ENCODE measurements at regions not wholly inside any gene's neighbourhood (a gene's known extent, or its start where the extent isn't known, plus 50 kb on each side); places are given as distances from the start of the nearest gene placed in this dataset.
A peak's percentile ranks its signal among the peaks of the same experiment; 100 is the strongest.

GRCh38 chr7:17516771-17517170 is 218.3 kb downstream of the AHR start:
- DNase-seq (ENCODE audit: low read depth in 2 of 2) = peak in 1 of 2 donors; percentile 6

DNA sequence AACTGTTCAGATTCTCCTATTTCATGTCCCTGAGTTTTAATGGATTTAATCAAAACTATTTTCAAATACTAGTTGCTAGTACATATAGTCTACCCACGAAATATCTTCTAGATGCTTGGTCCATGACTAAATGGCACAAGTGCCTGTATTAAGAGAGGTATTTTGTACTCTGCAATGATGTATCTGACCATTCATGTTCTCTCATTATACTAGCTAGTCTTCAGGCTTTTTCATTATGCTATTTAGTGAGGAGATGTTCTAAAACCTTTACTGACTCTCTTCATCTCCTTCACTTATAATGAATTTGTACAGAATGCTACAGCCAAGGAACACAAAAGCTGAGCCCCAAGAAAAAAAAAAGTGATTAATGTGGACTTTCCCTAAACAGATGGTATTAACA is 222.5 kb downstream of the AHR start:
- DNase-seq (ENCODE audit: low read depth in 2 of 2) = peak in 1 of 2 donors; percentile 30

DNA sequence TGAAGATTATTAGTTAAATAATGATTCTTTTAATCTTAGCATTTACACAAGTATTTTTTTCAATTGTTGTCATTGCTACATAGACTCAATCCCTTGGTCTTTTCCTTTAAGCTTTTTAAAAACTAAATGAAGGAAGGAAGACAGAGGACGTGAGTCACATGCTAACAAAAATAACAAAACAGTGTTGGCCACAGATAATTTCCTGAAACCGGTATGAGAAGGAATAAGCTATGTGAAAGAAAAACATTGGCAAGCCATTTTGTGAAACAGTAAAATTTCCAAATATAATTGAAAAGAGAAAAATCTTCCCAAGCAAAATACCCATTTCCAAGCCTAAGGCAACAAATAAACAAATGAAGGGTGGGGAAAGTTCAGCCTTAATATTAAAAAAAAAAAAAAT is 223.0 kb downstream of the AHR start:
- DNase-seq (ENCODE audit: low read depth in 2 of 2) = peak; percentile 88 to 92

DNA sequence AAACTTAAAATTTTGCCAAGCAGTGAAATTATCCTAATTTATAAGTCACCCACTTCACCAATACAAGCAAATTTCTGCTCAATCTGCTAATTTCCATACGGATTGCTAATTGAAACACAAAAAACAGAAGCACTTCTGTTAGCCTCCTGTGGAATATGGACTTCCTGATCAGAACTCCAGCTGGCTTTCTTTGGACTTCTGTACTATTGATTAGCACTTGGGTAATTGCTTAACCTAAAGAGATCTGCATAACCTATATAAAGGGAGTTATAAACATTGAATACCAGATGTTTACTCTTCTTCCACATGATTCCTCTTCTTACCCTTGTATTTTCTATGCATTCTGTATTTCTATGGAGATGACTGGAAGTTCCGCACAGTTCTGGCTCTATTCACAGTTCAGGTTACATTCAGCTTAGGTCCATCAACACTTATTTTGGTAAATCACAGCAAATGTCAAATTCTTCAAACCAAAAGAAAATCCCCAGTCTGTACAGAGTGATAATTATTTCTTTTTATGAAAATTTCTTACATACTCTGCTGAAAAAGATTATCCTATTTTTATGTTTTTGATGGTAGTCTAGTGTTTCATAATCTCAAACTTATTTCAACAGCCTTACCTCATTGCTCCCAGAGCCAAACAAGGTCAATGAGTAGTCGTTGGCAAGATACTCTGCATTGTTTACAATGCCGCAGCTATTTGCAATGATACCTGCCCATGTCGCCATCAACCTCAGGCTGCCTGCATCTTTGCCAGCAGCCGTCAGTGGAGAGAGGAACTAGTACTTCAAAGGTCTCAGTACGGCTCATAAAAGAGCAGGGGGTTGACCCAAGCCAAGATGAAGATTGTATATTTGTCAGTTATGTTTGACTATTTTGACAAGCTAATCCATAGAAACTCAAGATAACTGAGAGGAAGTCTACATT is 225.6 kb downstream of the AHR start:
- peak; percentile 26 to 60 for DNase-seq (ENCODE audit: low read depth in 2 of 2)

DNA sequence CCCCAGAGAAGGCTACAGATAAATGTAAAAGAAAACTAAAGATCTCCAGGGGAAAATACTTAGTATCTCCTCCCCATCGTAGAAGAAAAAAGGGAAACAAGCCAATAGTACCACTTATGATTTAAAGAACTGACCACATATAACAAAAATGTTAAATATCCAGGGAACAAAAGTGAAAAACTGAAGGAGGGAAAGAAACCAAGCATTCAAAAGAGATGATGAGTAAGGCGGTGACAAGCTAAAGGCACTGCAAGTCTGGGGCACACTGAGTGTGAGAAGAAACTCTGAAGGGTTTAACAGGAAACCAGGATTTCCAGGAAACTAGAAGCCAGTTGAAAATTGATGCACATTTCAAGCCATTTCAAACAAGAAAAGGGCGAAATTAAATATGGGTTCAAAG is 226.3 kb downstream of the AHR start:
- DNase-seq (ENCODE audit: low read depth in 2 of 2) = peak in 1 of 2 donors; percentile 11

DNA sequence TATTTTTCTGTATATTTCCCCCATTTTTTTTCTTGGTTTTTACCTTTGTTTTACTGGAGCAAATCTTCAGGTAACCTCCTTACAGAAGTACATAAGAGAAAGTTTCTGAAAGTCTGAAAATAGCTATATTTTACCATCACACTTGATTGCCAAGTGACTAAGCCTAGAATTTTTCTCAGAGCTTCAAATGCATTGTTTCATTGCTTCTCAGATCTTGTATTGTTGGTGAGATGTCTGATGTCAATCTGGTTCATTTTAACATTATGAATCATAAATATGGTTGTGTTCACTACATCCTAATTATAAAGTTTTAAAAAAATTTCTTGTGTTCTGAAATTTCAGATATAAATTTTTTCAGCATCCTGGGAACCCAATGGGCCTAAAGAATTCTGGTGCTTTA is 228.2 kb downstream of the AHR start:
- peak in 1 of 2 donors; percentile 24 for DNase-seq (ENCODE audit: low read depth in 2 of 2)

DNA sequence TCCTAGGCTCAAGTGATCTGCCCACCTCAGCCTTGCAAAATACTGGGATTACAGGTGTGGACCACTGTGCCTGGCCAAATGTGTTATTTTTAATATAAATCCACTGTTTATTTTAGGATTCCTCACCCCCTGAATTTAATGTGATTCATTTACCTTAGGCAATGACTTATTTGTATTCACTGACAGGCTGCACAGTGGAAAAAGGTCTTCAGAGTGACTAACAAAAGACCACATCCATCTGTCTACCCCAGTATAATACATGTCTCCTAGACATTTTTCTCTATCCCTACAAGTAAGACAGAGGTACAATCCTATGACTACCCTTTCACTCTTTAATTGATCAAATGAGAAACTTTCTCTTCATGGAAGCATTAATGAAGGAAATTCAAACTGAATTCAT is 230.2 kb downstream of the AHR start:
- DNase-seq (ENCODE audit: low read depth in 2 of 2) = no peak

GRCh38 chr7:17530244-17530643 is 231.8 kb downstream of the AHR start:
- no peak for DNase-seq (ENCODE audit: low read depth in 2 of 2)

GRCh38 chr7:17530741-17531421 is 232.4 kb downstream of the AHR start:
- DNase-seq (ENCODE audit: low read depth in 2 of 2) = peak; percentile 54 to 73

- DNase-seq (ENCODE audit: low read depth in 2 of 2) = peak in 1 of 2 donors; percentile 71
Observed at GRCh38 chr7:17532861-17533404, 234.5 kb downstream of the AHR start.

DNA sequence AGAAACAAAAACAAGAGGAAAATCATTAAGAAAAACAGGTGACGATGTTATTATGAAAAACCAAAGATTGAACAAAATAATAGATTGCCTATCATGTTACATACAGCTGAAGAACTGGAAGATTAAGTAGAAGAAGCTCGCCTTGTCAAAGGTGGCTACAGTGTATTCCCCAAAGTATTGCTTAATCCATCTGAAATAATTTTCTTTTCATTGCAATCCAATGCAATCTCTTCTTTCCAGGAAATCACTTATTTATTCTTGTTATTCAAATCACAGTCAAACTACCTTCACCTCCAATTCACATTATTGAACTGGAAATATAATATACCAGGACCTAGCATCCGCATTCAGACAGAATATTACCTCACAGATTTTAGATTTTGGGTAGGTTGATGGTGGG is 235.9 kb downstream of the AHR start:
- DNase-seq (ENCODE audit: low read depth in 2 of 2) = no peak

DNA sequence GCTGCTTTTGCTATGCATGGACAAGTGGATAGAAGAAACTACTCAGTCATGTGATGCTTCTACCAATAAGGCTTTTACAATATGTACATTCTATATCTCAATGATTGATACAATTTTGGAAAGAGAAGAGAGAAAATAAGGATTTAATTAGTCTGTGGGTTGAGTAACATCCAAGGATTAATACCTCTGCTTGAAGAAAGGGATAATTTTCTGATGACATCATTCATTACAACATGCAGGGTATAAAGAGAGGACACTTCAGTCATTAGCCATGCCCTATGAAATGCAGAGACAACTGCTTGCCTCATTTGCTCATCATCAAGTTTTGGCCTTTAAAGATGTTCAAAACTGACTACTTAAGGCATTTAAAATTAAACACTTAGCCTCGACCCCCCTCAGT is 237.3 kb downstream of the AHR start:
- DNase-seq (ENCODE audit: low read depth in 2 of 2) = no peak

DNA sequence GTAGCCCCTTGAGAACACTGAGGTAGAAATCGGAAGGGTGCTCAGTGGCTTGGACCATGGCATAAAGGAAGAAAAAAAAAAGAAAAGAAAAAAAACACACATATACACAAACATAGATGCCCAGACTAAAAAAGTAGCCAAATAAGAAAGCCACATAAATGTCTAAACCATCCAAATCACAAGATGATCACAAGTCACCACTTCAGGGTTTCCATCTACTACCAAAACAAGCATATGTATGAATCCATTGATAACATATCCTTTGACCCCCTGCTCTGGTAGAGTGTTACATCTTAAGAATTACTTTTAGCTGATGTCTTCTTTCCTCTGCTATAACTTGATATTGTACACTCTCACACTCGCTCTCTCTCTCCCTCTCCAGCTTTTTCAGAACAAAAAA is 245.9 kb downstream of the AHR start:
- DNase-seq (ENCODE audit: low read depth in 2 of 2) = no peak

DNA sequence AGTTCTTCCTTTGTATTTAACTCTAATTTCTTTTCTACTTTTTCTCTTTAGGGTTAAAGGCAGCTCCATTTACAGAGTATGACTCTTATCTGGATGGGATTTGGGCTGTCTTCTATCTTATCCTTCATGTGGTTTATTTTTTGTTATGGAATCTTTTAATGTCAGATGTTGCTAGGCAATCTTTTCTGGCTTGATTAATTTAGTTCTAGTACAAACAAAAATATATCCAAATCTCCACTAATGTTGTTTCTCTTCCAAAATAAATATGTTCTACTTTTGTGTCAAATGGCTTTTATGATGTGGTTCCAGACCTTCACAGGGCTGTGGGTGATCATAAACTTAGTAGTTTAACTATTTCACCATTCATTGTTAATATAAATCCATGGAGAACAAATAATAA is 246.9 kb downstream of the AHR start:
- peak in 1 of 2 donors; percentile 60 for DNase-seq (ENCODE audit: low read depth in 2 of 2)

- no peak for DNase-seq (ENCODE audit: low read depth in 2 of 2)
Observed at GRCh38 chr7:17546189-17546588, 247.7 kb downstream of the AHR start.

DNA sequence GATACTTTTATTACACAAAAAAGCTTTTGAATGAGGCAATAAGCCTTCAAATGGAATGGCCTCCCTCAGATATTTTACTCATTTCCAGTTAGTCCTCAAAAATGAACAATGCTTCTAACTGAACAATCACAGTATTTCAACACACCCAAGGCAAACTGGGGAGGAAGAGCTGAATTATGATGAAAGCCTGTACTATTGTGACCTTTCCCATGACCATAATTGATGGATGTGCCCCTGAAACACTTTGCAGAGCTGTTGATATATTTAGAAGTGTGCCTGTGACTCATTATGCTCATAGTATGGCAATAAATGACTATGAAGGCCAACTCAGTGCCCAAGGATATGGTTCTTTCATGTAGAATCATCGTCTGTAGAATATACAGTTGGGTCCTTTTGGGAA is 248.1 kb downstream of the AHR start:
- DNase-seq (ENCODE audit: low read depth in 2 of 2) = peak; percentile 61 to 92

DNA sequence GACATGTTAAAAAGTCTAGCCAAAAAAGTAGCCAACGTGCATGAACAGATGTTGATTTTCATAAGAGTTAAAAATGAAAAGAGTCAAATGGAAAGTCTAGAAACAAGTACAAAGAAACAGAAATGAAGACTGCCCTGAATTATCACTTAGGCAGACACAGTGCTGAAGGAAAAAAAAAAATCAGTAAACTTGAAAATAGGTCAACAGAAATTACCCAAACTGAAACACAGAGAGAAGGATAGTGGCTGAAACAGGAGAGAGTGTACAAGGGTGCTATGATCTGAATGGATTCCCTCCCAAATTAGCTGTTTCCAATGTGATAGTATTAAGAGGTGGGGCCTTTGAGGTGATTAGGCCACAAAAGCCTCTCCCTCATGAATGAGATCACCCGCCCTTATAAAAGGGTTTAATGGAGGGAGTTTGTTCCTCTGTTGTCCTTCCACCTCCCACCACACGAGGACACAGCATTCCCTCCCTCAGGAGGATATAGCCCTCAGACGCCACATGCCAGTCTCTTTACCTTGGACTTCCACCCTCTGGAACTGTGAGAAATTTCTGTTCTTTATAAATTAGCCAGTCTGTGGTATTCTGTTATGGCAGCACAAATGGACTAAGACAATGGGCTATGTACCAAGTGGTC is 249.7 kb downstream of the AHR start:
- DNase-seq (ENCODE audit: low read depth in 2 of 2) = no peak

DNA sequence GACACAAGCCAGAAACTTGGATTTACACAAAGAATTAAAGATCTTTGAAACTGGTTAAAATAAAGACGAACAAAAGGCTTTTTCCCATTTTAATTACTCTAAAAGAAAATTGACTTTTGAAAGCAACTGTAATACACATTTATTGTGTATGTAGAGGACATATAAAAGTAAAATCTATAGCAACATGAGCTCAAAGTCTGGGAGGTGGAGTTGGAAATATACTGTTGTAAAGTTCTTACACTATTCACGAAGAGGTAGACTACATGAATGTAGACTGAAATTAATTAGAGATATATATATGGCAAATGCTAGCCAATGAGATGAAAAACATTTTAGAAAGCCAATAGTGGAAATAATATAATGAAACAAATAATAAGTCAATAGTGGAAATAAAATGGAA is 251.0 kb downstream of the AHR start:
- no peak for DNase-seq (ENCODE audit: low read depth in 2 of 2)

DNA sequence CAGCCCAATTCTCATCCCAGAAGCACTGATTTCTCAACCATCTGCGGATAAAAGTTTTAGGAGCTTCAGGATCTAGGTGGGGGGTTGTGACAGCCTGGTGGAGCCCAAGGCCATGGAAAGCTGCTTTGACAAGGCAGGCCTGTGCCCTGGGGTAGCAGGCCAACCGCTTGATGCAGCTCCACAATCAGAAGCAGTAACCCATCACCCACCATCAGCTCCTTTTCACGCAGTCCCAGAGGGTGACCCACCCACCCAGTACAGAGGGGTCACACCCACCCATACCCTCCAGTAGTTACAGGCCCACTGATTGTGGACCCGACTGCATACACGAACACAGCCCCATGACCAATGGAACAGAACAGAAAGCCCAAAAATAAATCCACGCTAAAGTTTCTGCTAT is 253.9 kb downstream of the AHR start:
- no peak for DNase-seq (ENCODE audit: low read depth in 2 of 2)

GRCh38 chr7:17552952-17553351 is 254.5 kb downstream of the AHR start:
- DNase-seq (ENCODE audit: low read depth in 2 of 2) = no peak

- no peak for DNase-seq (ENCODE audit: low read depth in 2 of 2)
Observed at GRCh38 chr7:17554341-17555015, 256.0 kb downstream of the AHR start.

All from lung microvascular endothelial cell (primary cell).